Neural progenitor cell (in vitro differentiated cells): ENCODE measurements at regions not wholly inside any gene's neighbourhood (a gene's known extent, or its start where the extent isn't known, plus 50 kb on each side); places are given as distances from the start of the nearest gene placed in this dataset.

ENCODE experiments used
- DNase-seq: peaks from one replicate; pipeline ENCODE4 v3.0.0-alpha.2; 2016; ENCODE audit warnings: low spot score
- H2AFZ ChIP-seq: fragments of 200-600 bp; sonication (generic); replicated peaks from 2 replicates; pipeline ENCODE4 v1.6.1; 2016; ENCODE audit warnings: antibody characterized with exemption
- H3F3A ChIP-seq: fragments of 200-600 bp; sonication (generic); 2 replicates; pipeline ENCODE4 v1.6.1; 2016; ENCODE audit warnings: antibody characterized with exemption, low read depth
- H3K27ac ChIP-seq: fragments of 200-600 bp; sonication (generic); 2 replicates; pipeline ENCODE4 v1.5.1; 2016; ENCODE audit warnings: mild to moderate bottlenecking
- H3K27me3 ChIP-seq: fragments of 200-600 bp; sonication (generic); 2 replicates; pipeline ENCODE4 v1.6.1; 2016; ENCODE audit warnings: mild to moderate bottlenecking, moderate library complexity
- H3K36me3 ChIP-seq: fragments of 200-600 bp; sonication (generic); 2 replicates; pipeline ENCODE4 v1.5.1; 2016
- H3K4me1 ChIP-seq: fragments of 200-600 bp; sonication (generic); 2 replicates; pipeline ENCODE4 v1.6.1; 2016; ENCODE audit warnings: mixed run types
- H3K4me2 ChIP-seq: fragments of 200-600 bp; sonication (generic); 2 replicates; pipeline ENCODE4 v1.6.1; 2016
- H3K4me3 ChIP-seq: fragments of 200-600 bp; sonication (generic); 2 replicates; pipeline ENCODE4 v1.5.1; 2016
- H3K79me2 ChIP-seq: fragments of 200-600 bp; sonication (generic); 2 replicates; pipeline ENCODE4 v1.6.1; 2016; ENCODE audit warnings: low read depth
- H3K9ac ChIP-seq: fragments of 200-600 bp; sonication (generic); 2 replicates; pipeline ENCODE4 v1.6.1; 2016
- H3K9me3 ChIP-seq: fragments of 200-600 bp; sonication (generic); 2 replicates; pipeline ENCODE4 v1.5.1; 2016; ENCODE audit warnings: low read depth
- H4K20me1 ChIP-seq: fragments of 200-600 bp; sonication (generic); 2 replicates; pipeline ENCODE4 v1.6.1; 2016; ENCODE audit warnings: low read depth
- H3K27ac Mint-ChIP-seq: 3 replicates; pipeline ENCODE4 v1.8.0; 2021; ENCODE audit warnings: mixed read lengths
- H3K27me3 Mint-ChIP-seq: 2 replicates; pipeline ENCODE4 v1.8.0; 2022; ENCODE audit warnings: low read depth, mild to moderate bottlenecking, inconsistent platforms, moderate library complexity, mixed read lengths; ENCODE audit not compliant: insufficient read depth
- H3K36me3 Mint-ChIP-seq: 3 replicates; pipeline ENCODE4 v1.8.0; 2021; ENCODE audit warnings: mixed read lengths
- H3K4me1 Mint-ChIP-seq: 3 replicates; pipeline ENCODE4 v1.8.0; 2021; ENCODE audit warnings: mixed read lengths
- H3K4me3 Mint-ChIP-seq: 3 replicates; pipeline ENCODE4 v1.8.0; 2021; ENCODE audit warnings: mild to moderate bottlenecking, moderate library complexity, mixed read lengths
- H3K9me3 Mint-ChIP-seq: 3 replicates; pipeline ENCODE4 v1.8.0; 2020; ENCODE audit warnings: mixed read lengths
- EZH2 ChIP-seq: fragments of 200-600 bp; sonication (generic); IDR thresholded peaks from 2 replicates; pipeline ENCODE4 v1.6.1; 2017; ENCODE audit warnings: antibody characterized with exemption, mild to moderate bottlenecking, moderate library complexity
- EZH2phosphoT487 ChIP-seq: fragments of 200-600 bp; sonication (generic); IDR thresholded peaks from 2 replicates; pipeline ENCODE4 v1.6.1; 2017; ENCODE audit warnings: antibody characterized with exemption
- TF ChIP-seq, protein P1 (sequence below): fragments of 200-600 bp; sonication (generic); IDR thresholded peaks from 2 replicates; pipeline ENCODE4 v1.5.1; 2017; ENCODE audit warnings: antibody characterized with exemption, mild to moderate bottlenecking

DNA sequence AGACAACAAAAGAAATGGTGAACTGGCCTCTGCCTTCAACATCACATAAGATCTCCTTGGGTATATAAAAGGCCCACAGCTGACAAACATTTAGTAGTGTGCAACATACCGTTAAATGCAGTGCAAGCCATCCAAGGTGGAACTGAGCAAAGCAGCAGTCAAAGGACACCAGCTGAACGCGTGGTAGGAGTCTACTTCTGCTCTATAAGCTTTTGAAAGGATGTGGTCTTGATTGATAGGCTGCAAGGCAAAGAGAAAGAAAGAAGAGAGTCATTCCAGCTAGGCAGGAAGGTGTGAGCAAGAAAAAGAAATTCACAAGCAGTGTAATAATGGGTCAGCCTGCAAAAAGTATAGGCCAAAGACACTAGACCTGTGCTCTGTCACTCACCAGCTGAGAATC, 356.3 kb downstream of the SATB2 start:
- H3K36me3 ChIP-seq: no peaks in the 10 kb centered on the region
- H2AFZ ChIP-seq: no peak overlapping the region
- Mint-ChIP-seq H3K27ac (no peak overlapping the region), H3K27me3 (no peaks in the 10 kb centered on the region), H3K9me3 (no peaks in the 10 kb centered on the region), H3K4me1 (peaks cover 16% of the 10 kb centered on the region), H3K4me3 (no peak overlapping the region), H3K36me3 (no peaks in the 10 kb centered on the region)
- no peaks in the 10 kb centered on the region for H4K20me1 ChIP-seq
- H3K9ac ChIP-seq: no peak overlapping the region
- TF ChIP-seq EZH2 (no peak), EZH2phosphoT487 (no peak)
- TF ChIP-seq, protein P1, sequence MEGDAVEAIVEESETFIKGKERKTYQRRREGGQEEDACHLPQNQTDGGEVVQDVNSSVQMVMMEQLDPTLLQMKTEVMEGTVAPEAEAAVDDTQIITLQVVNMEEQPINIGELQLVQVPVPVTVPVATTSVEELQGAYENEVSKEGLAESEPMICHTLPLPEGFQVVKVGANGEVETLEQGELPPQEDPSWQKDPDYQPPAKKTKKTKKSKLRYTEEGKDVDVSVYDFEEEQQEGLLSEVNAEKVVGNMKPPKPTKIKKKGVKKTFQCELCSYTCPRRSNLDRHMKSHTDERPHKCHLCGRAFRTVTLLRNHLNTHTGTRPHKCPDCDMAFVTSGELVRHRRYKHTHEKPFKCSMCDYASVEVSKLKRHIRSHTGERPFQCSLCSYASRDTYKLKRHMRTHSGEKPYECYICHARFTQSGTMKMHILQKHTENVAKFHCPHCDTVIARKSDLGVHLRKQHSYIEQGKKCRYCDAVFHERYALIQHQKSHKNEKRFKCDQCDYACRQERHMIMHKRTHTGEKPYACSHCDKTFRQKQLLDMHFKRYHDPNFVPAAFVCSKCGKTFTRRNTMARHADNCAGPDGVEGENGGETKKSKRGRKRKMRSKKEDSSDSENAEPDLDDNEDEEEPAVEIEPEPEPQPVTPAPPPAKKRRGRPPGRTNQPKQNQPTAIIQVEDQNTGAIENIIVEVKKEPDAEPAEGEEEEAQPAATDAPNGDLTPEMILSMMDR: no peak
- peaks cover 6% of the 10 kb centered on the region for H3K4me1 ChIP-seq
- no peak overlapping the region for H3K4me3 ChIP-seq
- no peak overlapping the region for H3K4me2 ChIP-seq
- no peak overlapping the region for H3K27ac ChIP-seq
- H3K27me3 ChIP-seq: no peaks in the 10 kb centered on the region
- H3K9me3 ChIP-seq: no peaks in the 10 kb centered on the region
- no peak for DNase-seq
- no peaks in the 10 kb centered on the region for H3K79me2 ChIP-seq
- H3F3A ChIP-seq: no peaks in the 10 kb centered on the region

DNA sequence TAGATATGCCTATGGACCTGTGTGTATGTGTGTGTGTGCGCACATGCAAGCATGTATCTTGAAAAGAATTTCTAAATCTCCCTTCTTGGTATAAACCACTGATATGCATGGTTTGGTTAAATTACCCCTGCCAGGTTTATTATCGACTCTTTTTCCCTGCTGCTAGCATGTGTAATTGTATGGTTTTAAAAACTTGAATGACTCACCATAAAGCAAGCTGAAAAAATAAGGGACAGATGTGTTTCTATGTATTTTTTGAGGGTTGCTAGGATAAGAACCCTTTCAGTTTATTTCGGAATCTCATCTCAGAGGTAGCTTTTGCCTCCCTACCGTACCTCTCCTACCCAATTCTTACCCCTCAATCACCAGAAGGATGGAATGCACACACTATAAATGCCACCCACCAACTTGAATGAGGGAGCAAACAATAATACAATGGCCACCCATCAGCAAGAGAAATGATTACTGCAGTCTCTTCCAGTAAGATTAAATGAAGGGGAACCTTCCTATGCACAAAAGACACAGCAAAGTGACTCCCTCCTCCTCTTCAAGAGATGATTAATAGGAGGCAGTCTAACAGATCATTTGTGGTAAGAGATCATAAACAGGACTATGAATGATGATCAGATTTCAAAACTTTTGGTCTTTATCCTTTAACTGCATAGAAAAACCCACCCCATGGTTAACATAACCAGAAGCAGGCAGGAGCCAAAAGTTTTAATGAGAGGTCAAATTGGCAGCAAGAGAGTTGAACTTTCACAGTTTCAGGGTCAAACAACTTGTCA, 357.2 kb downstream of the SATB2 start:
- H3K4me2 ChIP-seq: no peak overlapping the region
- TF ChIP-seq, protein P1: no peak
- TF ChIP-seq EZH2 (no peak), EZH2phosphoT487 (no peak)
- H3K27me3 ChIP-seq: no peaks in the 10 kb centered on the region
- no peaks in the 10 kb centered on the region for H3K9me3 ChIP-seq
- Mint-ChIP-seq H3K36me3 (no peaks in the 10 kb centered on the region), H3K4me3 (no peak overlapping the region), H3K9me3 (no peaks in the 10 kb centered on the region), H3K4me1 (peaks cover 19% of the 10 kb centered on the region), H3K27ac (no peak overlapping the region), H3K27me3 (no peaks in the 10 kb centered on the region)
- no peaks in the 10 kb centered on the region for H3F3A ChIP-seq
- DNase-seq: no peak
- no peak overlapping the region for H3K9ac ChIP-seq
- H3K36me3 ChIP-seq: no peaks in the 10 kb centered on the region
- H3K27ac ChIP-seq: no peak overlapping the region
- H2AFZ ChIP-seq: no peak overlapping the region
- H3K79me2 ChIP-seq: no peaks in the 10 kb centered on the region
- H3K4me3 ChIP-seq: no peak overlapping the region
- H3K4me1 ChIP-seq: peaks cover 6% of the 10 kb centered on the region
- H4K20me1 ChIP-seq: no peaks in the 10 kb centered on the region

DNA sequence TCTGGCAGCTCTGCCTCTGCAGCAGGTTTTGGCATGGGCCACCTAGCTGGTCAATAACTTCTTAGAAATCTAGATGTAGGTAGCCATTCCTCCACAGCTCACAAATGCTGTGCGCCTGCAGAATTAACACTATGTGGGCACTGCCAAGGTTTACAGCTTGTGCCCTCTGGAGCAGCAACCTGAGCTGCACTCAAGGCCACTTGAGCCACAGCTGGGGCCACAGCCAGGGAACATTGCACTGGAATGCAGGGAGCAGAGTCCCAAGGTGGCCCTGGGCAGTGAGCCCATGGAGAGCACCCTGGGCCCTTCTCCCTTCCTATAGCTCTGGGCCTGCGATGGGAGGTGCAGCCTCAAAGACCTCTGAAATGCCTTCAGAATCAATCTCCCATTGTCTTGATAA, 365.3 kb downstream of the SATB2 start:
- H3K4me2 ChIP-seq: no peak overlapping the region
- Mint-ChIP-seq H3K9me3 (no peaks in the 10 kb centered on the region), H3K27me3 (no peaks in the 10 kb centered on the region), H3K4me1 (peaks cover 3% of the 10 kb centered on the region), H3K4me3 (no peak overlapping the region), H3K36me3 (no peaks in the 10 kb centered on the region), H3K27ac (no peak overlapping the region)
- no peak for TF ChIP-seq EZH2
- TF ChIP-seq, protein P1: no peak
- TF ChIP-seq EZH2phosphoT487: no peak
- no peak for DNase-seq
- H2AFZ ChIP-seq: no peak overlapping the region
- no peak overlapping the region for H3K4me3 ChIP-seq
- H3K79me2 ChIP-seq: no peaks in the 10 kb centered on the region
- H3K9me3 ChIP-seq: no peaks in the 10 kb centered on the region
- H3K9ac ChIP-seq: no peak overlapping the region
- H3K36me3 ChIP-seq: no peaks in the 10 kb centered on the region
- no peaks in the 10 kb centered on the region for H3K4me1 ChIP-seq
- no peaks in the 10 kb centered on the region for H3F3A ChIP-seq
- no peaks in the 10 kb centered on the region for H3K27me3 ChIP-seq
- no peak overlapping the region for H3K27ac ChIP-seq
- H4K20me1 ChIP-seq: no peaks in the 10 kb centered on the region
